A549 (cell line): ENCODE measurements at regions not wholly inside any gene's neighbourhood (a gene's known extent, or its start where the extent isn't known, plus 50 kb on each side); places are given as distances from the start of the nearest gene placed in this dataset.

Experiments
- ATAC-seq, 2 experiments: fragments of 200-7000 bp in 1 of 2; fragments of >200 bp in 1 of 2; cut with Nextera tagmentation in 1 of 2; cut with Tn5 transposase in 1 of 2; 3 replicates each; pipeline versions ENCODE4 v1.8.0 to v1.9.1; 2018 to 2020; ENCODE audit warnings: mild to moderate bottlenecking in 1 of 2, moderate library complexity in 1 of 2
- CTCF ChIA-PET: fragments of 300-600 bp; sonication (Branson Sonifier 250); formaldehyde crosslinking; extraction: SDS; loops from one replicate; lab custom pipeline; 2021; ENCODE audit warnings: antibody characterized with exemption, inconsistent platforms; lab: Yijun Ruan, JAX
- POLR2A ChIA-PET: fragments of 350-600 bp; formaldehyde crosslinking; extraction: SDS; loops from one replicate; lab custom pipeline; 2021; ENCODE audit warnings: antibody characterized with exemption, inconsistent platforms; lab: Yijun Ruan, JAX
- DNase-seq, 2 experiments: peaks; one replicate each; pipeline versions ENCODE4 v3.0.0 to v3.0.0-alpha.2; 2011 to 2016; ENCODE audit warnings: low read depth in 1 of 2, low spot score in 1 of 2
- FAIRE-seq: peaks from 2 replicates; lab custom pipeline; 2011; peaks lifted over from hg19 to GRCh38; lab: Jason Lieb, UNC
- H3K27ac ChIP-seq, 2 experiments: fragments of >200 bp; sonication (Bioruptor Twin); formaldehyde crosslinking; 3 replicates each; pipeline ENCODE4 v1.5.1; 2016 to 2017
- H3K4me1 ChIP-seq: fragments of >200 bp; sonication (Bioruptor Twin); formaldehyde crosslinking; 3 replicates; pipeline ENCODE4 v1.6.1; 2016
- H3K4me2 ChIP-seq: fragments of >200 bp; sonication (Bioruptor Twin); formaldehyde crosslinking; 3 replicates; pipeline ENCODE4 v1.6.1; 2016
- H3K4me3 ChIP-seq: fragments of >200 bp; sonication (Bioruptor Twin); formaldehyde crosslinking; 3 replicates; pipeline ENCODE4 v1.5.1; 2016
- H3K9me3 ChIP-seq: fragments of >200 bp; sonication (Bioruptor Twin); formaldehyde crosslinking; 3 replicates; pipeline ENCODE4 v1.6.1; 2016
- ATOH8 ChIP-seq: fragments of 250-450 bp; sonication (Bioruptor Pico); IDR thresholded peaks from 2 replicates; pipeline ENCODE4 v1.5.0; 2020; ENCODE audit warnings: low read depth, mild to moderate bottlenecking, moderate library complexity
- CBX2 ChIP-seq: fragments of 200-600 bp; sonication (generic); IDR thresholded peaks from 2 replicates; pipeline ENCODE4 v1.6.1; 2016; ENCODE audit warnings: low read depth, mild to moderate bottlenecking, borderline replicate concordance
- CHD2 ChIP-seq: fragments of 150-350 bp; IDR thresholded peaks from 2 replicates; pipeline ENCODE4 v1.6.1; 2014; ENCODE audit warnings: low read length; ENCODE audit not compliant: partially characterized antibody
- CHD4 ChIP-seq: fragments of 200-600 bp; sonication (generic); IDR thresholded peaks from 2 replicates; pipeline ENCODE4 v1.6.1; 2016; ENCODE audit warnings: antibody characterized with exemption, mild to moderate bottlenecking, borderline replicate concordance
- EHMT2 ChIP-seq: fragments of 200-600 bp; sonication (generic); IDR thresholded peaks from 2 replicates; pipeline ENCODE4 v1.6.1; 2016; ENCODE audit warnings: antibody characterized with exemption, low read depth, mild to moderate bottlenecking, moderate library complexity
- ELK1 ChIP-seq: fragments of 150-350 bp; IDR thresholded peaks from 2 replicates; pipeline ENCODE4 v1.6.1; 2014; ENCODE audit warnings: low read depth, mild to moderate bottlenecking, low read length
- EP300 ChIP-seq, 2 experiments: fragments of >200 bp; sonication (Bioruptor Twin); formaldehyde crosslinking; IDR thresholded peaks; 2 replicates in 1 of 2; 3 replicates in 1 of 2; pipeline ENCODE4 v1.6.1; 2016 to 2017
- ESRRA ChIP-seq: fragments of 150-350 bp; IDR thresholded peaks from 2 replicates; pipeline ENCODE4 v1.6.1; 2014; ENCODE audit warnings: mild to moderate bottlenecking, low read length, borderline replicate concordance
- FOXS1 ChIP-seq: fragments of 250-450 bp; sonication (Bioruptor Pico); IDR thresholded peaks from 2 replicates; pipeline ENCODE4 v1.5.0; 2020; ENCODE audit warnings: mild to moderate bottlenecking, moderate library complexity
- GATA3 ChIP-seq: IDR thresholded peaks from 2 replicates; pipeline ENCODE4 v1.6.1; 2012; ENCODE audit warnings: borderline replicate concordance
- HEYL ChIP-seq: fragments of 250-450 bp; sonication (Bioruptor Pico); IDR thresholded peaks from 2 replicates; pipeline ENCODE4 v1.8.0; 2021; ENCODE audit warnings: mild to moderate bottlenecking, moderate library complexity
- JUNB ChIP-seq: fragments of >200 bp; sonication (Bioruptor Twin); formaldehyde crosslinking; IDR thresholded peaks from 2 replicates; pipeline ENCODE4 v1.6.1; 2016
- KDM1A ChIP-seq: fragments of 200-600 bp; sonication (generic); IDR thresholded peaks from 2 replicates; pipeline ENCODE4 v1.6.1; 2016; ENCODE audit warnings: low read depth, mild to moderate bottlenecking
- MAFK ChIP-seq: fragments of 450-650 bp; IDR thresholded peaks from 2 replicates; pipeline ENCODE4 v1.6.1; 2014; ENCODE audit not compliant: partially characterized antibody
- RCOR1 ChIP-seq: fragments of 150-350 bp; IDR thresholded peaks from 2 replicates; pipeline ENCODE4 v1.6.1; 2014; ENCODE audit warnings: antibody characterized with exemption, low read length, low read depth
- REST ChIP-seq: fragments of 200-600 bp; sonication (generic); IDR thresholded peaks from 2 replicates; pipeline ENCODE4 v1.6.1; 2016; ENCODE audit warnings: antibody characterized with exemption, mild to moderate bottlenecking, moderate library complexity
- RFX5 ChIP-seq: fragments of 450-650 bp; IDR thresholded peaks from 2 replicates; pipeline ENCODE4 v1.7.1; 2014; ENCODE audit warnings: antibody characterized with exemption, mild to moderate bottlenecking, moderate library complexity
- RNF2 ChIP-seq: fragments of 200-600 bp; sonication (generic); IDR thresholded peaks from 2 replicates; pipeline ENCODE4 v1.6.1; 2016; ENCODE audit warnings: low read depth, mild to moderate bottlenecking, antibody characterized with exemption, moderate library complexity, borderline replicate concordance
- SREBF2 ChIP-seq: fragments of 450-650 bp; IDR thresholded peaks from 2 replicates; pipeline ENCODE4 v1.6.1; 2014; ENCODE audit warnings: mild to moderate bottlenecking, moderate library complexity
- TP53 ChIP-seq: fragments of 250-450 bp; sonication (Bioruptor Pico); IDR thresholded peaks from 2 replicates; pipeline ENCODE4 v1.5.0; 2021; ENCODE audit warnings: mild to moderate bottlenecking, moderate library complexity
- USF2 ChIP-seq: fragments of 450-650 bp; IDR thresholded peaks from 2 replicates; pipeline ENCODE4 v1.6.1; 2014; ENCODE audit warnings: antibody characterized with exemption
- WGBS: methylation state at CpG from one replicate; pipeline ENCODE4 v1.1.6; 2017; ENCODE audit errors: missing lambda C conversion rate; 5-methylcytosine and 5-hydroxymethylcytosine counted together
- TF ChIP-seq, protein P1 (sequence below): fragments of 250-450 bp; sonication (Bioruptor Pico); IDR thresholded peaks from 2 replicates; pipeline ENCODE4 v1.5.0; 2021; ENCODE audit warnings: mild to moderate bottlenecking, moderate library complexity, borderline replicate concordance
- TF ChIP-seq, protein P2 (sequence below): IDR thresholded peaks from 2 replicates; pipeline ENCODE4 v1.6.1; 2012

DNA sequence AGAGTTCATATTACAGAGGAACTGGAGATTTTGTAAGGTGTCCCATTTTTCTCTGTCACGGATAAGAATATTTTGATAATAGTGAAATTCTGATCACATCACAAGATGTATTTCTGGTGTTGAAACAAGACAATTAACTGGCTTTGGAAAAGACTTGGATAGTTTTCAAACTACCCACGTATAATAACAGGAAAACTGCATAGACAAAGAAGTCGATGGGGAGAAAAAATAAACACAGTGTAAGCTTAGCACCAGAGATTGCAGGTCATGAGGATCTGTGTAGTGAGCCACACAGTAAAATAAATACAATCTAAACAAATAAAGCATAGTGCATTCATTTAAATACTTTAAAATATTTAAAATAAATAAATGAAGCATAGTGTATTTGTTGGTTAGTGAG, 452.3 kb upstream of the ADAMTS5 start:
- no peak for DNase-seq
- ChIA-PET CTCF (no interaction called here), POLR2A (no interaction called here)
- H3K9me3 ChIP-seq, result no peaks in the 10 kb centered on the region
- H3K4me1 ChIP-seq, result no peaks in the 10 kb centered on the region
- H3K4me3 ChIP-seq, result no peak overlapping the region
- no peak overlapping the region for H3K27ac ChIP-seq
- no peak for FAIRE-seq
- no peak for ATAC-seq
- no peak overlapping the region for H3K4me2 ChIP-seq
- WGBS, result 18% methylated on average over 3 of the region's 3 CpGs
- no peak for TF ChIP-seq CHD2
- no peak for TF ChIP-seq EP300 (IDR thresholded peaks at IDR 0.05)
- TF ChIP-seq, all 56 proteins: peak for 0

GRCh38 chr21:27418346-27418745, 451.5 kb upstream of the ADAMTS5 start:
- H3K4me1 ChIP-seq, result no peaks in the 10 kb centered on the region
- ChIA-PET POLR2A (no interaction called here), CTCF (no interaction called here)
- no peak overlapping the region for H3K4me2 ChIP-seq
- no peak for DNase-seq
- no peak for ATAC-seq
- H3K4me3 ChIP-seq, result no peak overlapping the region
- no peaks in the 10 kb centered on the region for H3K9me3 ChIP-seq
- 29% methylated on average over 1 of the region's 1 CpG for WGBS
- no peak overlapping the region for H3K27ac ChIP-seq
- TF ChIP-seq REST (no peak), RCOR1 (no peak), CBX2 (no peak), FOXS1 (CRISPR knock-in tag) (no peak), RNF2 (no peak), EHMT2 (no peak), ESRRA (no peak), JUNB (no peak), SREBF2 (no peak), CHD2 (no peak)
- TF ChIP-seq, protein P1, sequence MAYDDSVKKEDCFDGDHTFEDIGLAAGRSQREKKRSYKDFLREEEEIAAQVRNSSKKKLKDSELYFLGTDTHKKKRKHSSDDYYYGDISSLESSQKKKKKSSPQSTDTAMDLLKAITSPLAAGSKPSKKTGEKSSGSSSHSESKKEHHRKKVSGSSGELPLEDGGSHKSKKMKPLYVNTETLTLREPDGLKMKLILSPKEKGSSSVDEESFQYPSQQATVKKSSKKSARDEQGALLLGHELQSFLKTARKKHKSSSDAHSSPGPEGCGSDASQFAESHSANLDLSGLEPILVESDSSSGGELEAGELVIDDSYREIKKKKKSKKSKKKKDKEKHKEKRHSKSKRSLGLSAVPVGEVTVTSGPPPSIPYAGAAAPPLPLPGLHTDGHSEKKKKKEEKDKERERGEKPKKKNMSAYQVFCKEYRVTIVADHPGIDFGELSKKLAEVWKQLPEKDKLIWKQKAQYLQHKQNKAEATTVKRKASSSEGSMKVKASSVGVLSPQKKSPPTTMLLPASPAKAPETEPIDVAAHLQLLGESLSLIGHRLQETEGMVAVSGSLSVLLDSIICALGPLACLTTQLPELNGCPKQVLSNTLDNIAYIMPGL (CRISPR knock-in tag), result no peak
- no peak for FAIRE-seq

DNA sequence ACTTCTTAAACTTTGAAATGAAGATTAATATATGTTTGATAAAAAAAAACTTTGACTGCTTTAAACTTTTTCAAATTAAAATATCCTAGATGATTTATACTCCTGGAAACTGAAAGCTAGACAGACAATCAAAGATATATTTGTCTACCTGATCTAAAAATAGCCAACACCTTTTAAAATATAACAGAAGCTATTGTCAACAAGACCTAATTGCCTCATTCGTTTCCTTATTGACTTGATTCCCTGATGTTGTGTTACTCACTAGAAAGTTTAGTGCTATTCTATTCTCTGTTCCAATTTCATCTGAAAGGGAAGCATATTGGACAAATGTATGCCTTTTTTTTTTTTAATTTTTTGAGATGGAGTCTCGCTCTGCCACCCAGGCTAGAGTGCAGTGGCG, 445.6 kb upstream of the ADAMTS5 start:
- no peak for FAIRE-seq
- TF ChIP-seq HEYL (CRISPR knock-in tag) (no peak), RFX5 (no peak), GATA3 (no peak), ATOH8 (CRISPR knock-in tag) (no peak), CHD4 (no peak), KDM1A (no peak), TP53 (CRISPR knock-in tag) (no peak), USF2 (no peak), ELK1 (no peak), MAFK (no peak)
- TF ChIP-seq, protein P2, sequence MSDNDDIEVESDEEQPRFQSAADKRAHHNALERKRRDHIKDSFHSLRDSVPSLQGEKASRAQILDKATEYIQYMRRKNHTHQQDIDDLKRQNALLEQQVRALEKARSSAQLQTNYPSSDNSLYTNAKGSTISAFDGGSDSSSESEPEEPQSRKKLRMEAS, result no peak
- TF ChIP-seq, protein P1 (CRISPR knock-in tag), result no peak
- TF ChIP-seq, all 56 proteins: peak for 0
- no peak for ATAC-seq
- H3K27ac ChIP-seq, result no peak overlapping the region
- H3K4me1 ChIP-seq, result no peaks in the 10 kb centered on the region
- 0% methylated on average over 3 of the region's 3 CpGs for WGBS
- no peak overlapping the region for H3K4me3 ChIP-seq
- H3K4me2 ChIP-seq, result no peak overlapping the region
- DNase-seq, result no peak
- CTCF ChIA-PET, result no interaction called here
- POLR2A ChIA-PET, result no interaction called here
- H3K9me3 ChIP-seq, result no peaks in the 10 kb centered on the region
